SK-MEL-5 (cell line): ENCODE measurements at regions not wholly inside any gene's neighbourhood (a gene's known extent, or its start where the extent isn't known, plus 50 kb on each side); places are given as distances from the start of the nearest gene placed in this dataset.

Experiments
- DNase-seq: peaks from one replicate; pipeline ENCODE4 v3.0.0-alpha.2; 2016; ENCODE audit warnings: low read depth, low spot score
- in situ Hi-C: cut with HindIII; loops from 2 replicates; pipeline ENCODE4 v1.10.0; 2016; ENCODE audit warnings: low sequenced_read_pairs, high pct_unique_total_duplicates, low pct_unique_long_range_greater_than_20kb

GRCh38 chr12:113525066-113525465 lies 53.4 kb upstream of the LHX5 start:
- DNase-seq: no peak
- in situ Hi-C loops: no loop called here

GRCh38 chr12:113524495-113524894 lies 52.8 kb upstream of the LHX5 start:
- peak; percentile 35 for DNase-seq
- in situ Hi-C loops: no loop called here

- DNase-seq: no peak
- in situ Hi-C loops: no loop called here
Observed at GRCh38 chr12:113521708-113522107, 50.0 kb upstream of the LHX5 start.
